OCI-LY7 (cell line): ENCODE measurements at regions not wholly inside any gene's neighbourhood (a gene's known extent, or its start where the extent isn't known, plus 50 kb on each side); places are given as distances from the start of the nearest gene placed in this dataset.

Experiments
- EZH2phosphoT487 ChIP-seq: fragments of 200-600 bp; sonication (generic); IDR thresholded peaks from 2 replicates; pipeline ENCODE4 v1.6.1; 2018; ENCODE audit warnings: low read depth, borderline replicate concordance, mild to moderate bottlenecking, mixed run types, antibody characterized with exemption, low read length, moderate library complexity, mixed read lengths
- TF ChIP-seq, protein P1 (sequence below): fragments of 200-600 bp; sonication (generic); conservative IDR thresholded peaks from 2 replicates; pipeline ENCODE4 v1.5.1; 2014; ENCODE audit warnings: mild to moderate bottlenecking, antibody characterized with exemption, low read length, moderate library complexity, mixed read lengths

DNA sequence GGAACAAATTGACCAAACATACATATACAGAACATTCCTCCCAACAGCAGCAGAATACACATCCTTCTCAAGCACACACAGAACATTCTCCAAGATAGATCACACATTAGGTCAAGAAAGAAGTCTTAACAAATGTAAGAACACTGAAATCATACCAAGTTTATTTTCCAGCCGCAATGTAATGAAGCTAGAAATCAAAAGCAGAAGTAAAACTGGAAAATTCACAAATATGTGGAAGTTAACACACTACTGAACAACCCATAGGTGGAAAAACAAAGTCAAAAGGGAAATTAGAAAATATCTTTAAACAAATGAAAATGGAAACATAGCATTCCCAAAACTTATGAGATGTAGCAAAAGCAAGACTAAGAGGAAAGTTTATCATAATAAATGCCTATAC is 692.6 kb downstream of the DIAPH3 start:
- TF ChIP-seq, protein P1, sequence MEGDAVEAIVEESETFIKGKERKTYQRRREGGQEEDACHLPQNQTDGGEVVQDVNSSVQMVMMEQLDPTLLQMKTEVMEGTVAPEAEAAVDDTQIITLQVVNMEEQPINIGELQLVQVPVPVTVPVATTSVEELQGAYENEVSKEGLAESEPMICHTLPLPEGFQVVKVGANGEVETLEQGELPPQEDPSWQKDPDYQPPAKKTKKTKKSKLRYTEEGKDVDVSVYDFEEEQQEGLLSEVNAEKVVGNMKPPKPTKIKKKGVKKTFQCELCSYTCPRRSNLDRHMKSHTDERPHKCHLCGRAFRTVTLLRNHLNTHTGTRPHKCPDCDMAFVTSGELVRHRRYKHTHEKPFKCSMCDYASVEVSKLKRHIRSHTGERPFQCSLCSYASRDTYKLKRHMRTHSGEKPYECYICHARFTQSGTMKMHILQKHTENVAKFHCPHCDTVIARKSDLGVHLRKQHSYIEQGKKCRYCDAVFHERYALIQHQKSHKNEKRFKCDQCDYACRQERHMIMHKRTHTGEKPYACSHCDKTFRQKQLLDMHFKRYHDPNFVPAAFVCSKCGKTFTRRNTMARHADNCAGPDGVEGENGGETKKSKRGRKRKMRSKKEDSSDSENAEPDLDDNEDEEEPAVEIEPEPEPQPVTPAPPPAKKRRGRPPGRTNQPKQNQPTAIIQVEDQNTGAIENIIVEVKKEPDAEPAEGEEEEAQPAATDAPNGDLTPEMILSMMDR, result no peak
- TF ChIP-seq EZH2phosphoT487, result no peak
